ENCODE measurements at regions not wholly inside any gene's neighbourhood (a gene's known extent, or its start where the extent isn't known, plus 50 kb on each side); places are given as distances from the start of the nearest gene placed in this dataset.

- Mint-ChIP-seq H3K27ac (no peak overlapping the region), H3K36me3 (peaks cover 0 to 5% (median 0%) of the 10 kb centered on the region in 3 donors), H3K4me3 (no peak overlapping the region), H3K27me3 (peaks cover 0 to 3% (median 0%) of the 10 kb centered on the region in 5 donors), H3K4me1 (peaks cover 5 to 12% (median 11%) of the 10 kb centered on the region in 4 donors), H3K9me3 (peaks cover 0 to 5% (median 2%) of the 10 kb centered on the region in 9 donors)
- ATAC-seq: no peak
- DNase-seq: no peak
- POLR2A ChIA-PET: interaction anchor here (0.6 to 1.1 kb wide), 3 partner anchors 8 to 82 kb away, joined by 3 read pairs; no protein-coding TSS in a partner anchor
These were observed 125.0 kb upstream of the JUN start for GRCh38 chr1:58908561-58909560.

GRCh38 chr1:58909914-58910681 lies 126.3 kb upstream of the JUN start:
- Mint-ChIP-seq H3K27me3 (peaks cover 0 to 5% (median 0%) of the 10 kb centered on the region in 5 donors), H3K27ac (peak overlapping the region in 1 of 10 donors; percentile 16), H3K36me3 (peaks cover 0 to 10% (median 0%) of the 10 kb centered on the region in 3 donors), H3K4me3 (no peak overlapping the region), H3K4me1 (peaks cover 0 to 7% (median 3%) of the 10 kb centered on the region in 4 donors), H3K9me3 (peaks cover 0 to 14% (median 10%) of the 10 kb centered on the region in 9 donors)
- POLR2A ChIA-PET: interaction anchor here (0.6 to 1.1 kb wide), 2 partner anchors 9 to 17 kb away, joined by 3 read pairs; no protein-coding TSS in a partner anchor
- ATAC-seq (no peak), DNase-seq (no peak)

GRCh38 chr1:58911841-58912499 lies 128.1 kb upstream of the JUN start:
- Mint-ChIP-seq H3K27me3 (peaks cover 0 to 5% (median 0%) of the 10 kb centered on the region in 5 donors), H3K36me3 (peaks cover 0 to 10% (median 0%) of the 10 kb centered on the region in 3 donors), H3K4me3 (no peak overlapping the region), H3K9me3 (peaks cover 0 to 16% (median 12%) of the 10 kb centered on the region in 9 donors), H3K27ac (no peak overlapping the region), H3K4me1 (peaks cover 0 to 6% (median 2%) of the 10 kb centered on the region in 4 donors)
- POLR2A ChIA-PET: interaction anchor here (1.3 kb wide), 1 partner anchor 9 kb away, joined by 3 read pairs; no protein-coding TSS in a partner anchor
- ATAC-seq (no peak), DNase-seq (no peak)

GRCh38 chr1:58914925-58915324 lies 131.1 kb upstream of the JUN start:
- DNase-seq (no peak), ATAC-seq (no peak)
- POLR2A ChIA-PET: no interaction called here
- Mint-ChIP-seq H3K9me3 (peaks cover 0 to 16% (median 12%) of the 10 kb centered on the region in 9 donors), H3K27ac (no peak overlapping the region), H3K4me3 (no peak overlapping the region), H3K27me3 (peaks cover 0 to 5% (median 0%) of the 10 kb centered on the region in 5 donors), H3K4me1 (peaks cover 0 to 6% (median 1%) of the 10 kb centered on the region in 4 donors), H3K36me3 (peaks cover 0 to 10% (median 0%) of the 10 kb centered on the region in 3 donors)

- Mint-ChIP-seq H3K27me3 (peaks cover 0 to 5% (median 0%) of the 10 kb centered on the region in 5 donors), H3K36me3 (peaks cover 0 to 10% (median 0%) of the 10 kb centered on the region in 3 donors), H3K27ac (no peak overlapping the region), H3K4me3 (no peak overlapping the region), H3K4me1 (peaks cover 3 to 12% (median 5%) of the 10 kb centered on the region in 4 donors), H3K9me3 (peaks cover 0 to 16% (median 12%) of the 10 kb centered on the region in 9 donors)
- ATAC-seq (no peak), DNase-seq (no peak)
- POLR2A ChIA-PET: no interaction called here
These were observed 133.6 kb upstream of the JUN start for GRCh38 chr1:58917436-58917835.

GRCh38 chr1:58919226-58919958 lies 135.5 kb upstream of the JUN start:
- POLR2A ChIA-PET: no interaction called here
- no peak overlapping the region for H3K4me3 Mint-ChIP-seq
- peak overlapping the region in 1 of 10 donors; percentile 40 for H3K27ac Mint-ChIP-seq

GRCh38 chr1:58919959-58920321 lies 136.1 kb upstream of the JUN start:
- DNase-seq (no peak), ATAC-seq (no peak)
- Mint-ChIP-seq H3K27ac (peak overlapping the region in 1 of 10 donors; percentile 28), H3K4me1 (peaks cover 13 to 24% (median 13%) of the 10 kb centered on the region in 4 donors), H3K36me3 (no peaks in the 10 kb centered on the region), H3K27me3 (peaks cover 0 to under 1% (median 0%) of the 10 kb centered on the region in 5 donors), H3K9me3 (peaks cover 0 to 5% (median under 1%) of the 10 kb centered on the region in 9 donors), H3K4me3 (no peak overlapping the region)
- POLR2A ChIA-PET: no interaction called here

More at GRCh38 chr1:58919226-58919958, 135.5 kb upstream of the JUN start:
- Mint-ChIP-seq H3K4me1 (peaks cover 13 to 22% (median 13%) of the 10 kb centered on the region in 4 donors), H3K36me3 (no peaks in the 10 kb centered on the region), H3K27me3 (peaks cover 0 to 2% (median 0%) of the 10 kb centered on the region in 5 donors), H3K9me3 (peaks cover 0 to 9% (median 2%) of the 10 kb centered on the region in 9 donors)
- no peak for ATAC-seq
- no peak for DNase-seq

- POLR2A ChIA-PET: interaction anchor here (0.6 kb wide), 1 partner anchor 412 kb away, joined by 3 read pairs; no protein-coding TSS in a partner anchor
- Mint-ChIP-seq H3K27ac (peak overlapping the region in 1 of 10 donors; percentile 13), H3K36me3 (no peaks in the 10 kb centered on the region), H3K4me3 (no peak overlapping the region), H3K9me3 (no peaks in the 10 kb centered on the region), H3K27me3 (no peaks in the 10 kb centered on the region), H3K4me1 (peaks cover 13 to 24% (median 13%) of the 10 kb centered on the region in 4 donors)
- DNase-seq: no peak
- ATAC-seq: no peak
These were observed 137.5 kb upstream of the JUN start for GRCh38 chr1:58921342-58921741.

- no peaks in the 10 kb centered on the region for H3K9me3 Mint-ChIP-seq
- peaks cover 13 to 24% (median 13%) of the 10 kb centered on the region in 4 donors for H3K4me1 Mint-ChIP-seq
- no peaks in the 10 kb centered on the region for H3K27me3 Mint-ChIP-seq
- H3K36me3 Mint-ChIP-seq: no peaks in the 10 kb centered on the region
- POLR2A ChIA-PET: interaction anchor here (0.6 kb wide), 1 partner anchor 412 kb away, joined by 3 read pairs; no protein-coding TSS in a partner anchor
- peak overlapping the region in 2 of 10 donors; percentile 68 to 74 for H3K27ac Mint-ChIP-seq
- no peak for DNase-seq
- peak overlapping the region in 2 of 10 donors; percentile 47 to 50 for H3K4me3 Mint-ChIP-seq
- ATAC-seq: no peak
These were observed 137.9 kb upstream of the JUN start for GRCh38 chr1:58921751-58922150.

- POLR2A ChIA-PET: interaction anchor here (0.8 to 1.2 kb wide), 2 partner anchors 138 to 140 kb away, joined by 4 to 5 read pairs; no protein-coding TSS in a partner anchor
- no peaks in the 10 kb centered on the region for H3K36me3 Mint-ChIP-seq
- peak overlapping the region; percentile 38 to 88 (median 70) for H3K27ac Mint-ChIP-seq
- H3K27me3 Mint-ChIP-seq: no peaks in the 10 kb centered on the region
- peaks cover 13 to 28% (median 15%) of the 10 kb centered on the region in 4 donors for H3K4me1 Mint-ChIP-seq
- peak; percentile 99 to 100 for ATAC-seq
- H3K4me3 Mint-ChIP-seq: peak overlapping the region in 9 of 10 donors; percentile 12 to 61 (median 47)
- peak in 9 of 10 donors; percentile 19 to 76 (median 67) for DNase-seq
- no peaks in the 10 kb centered on the region for H3K9me3 Mint-ChIP-seq
These were observed 138.6 kb upstream of the JUN start for GRCh38 chr1:58922302-58923089.

Measured in naive thymus-derived CD8-positive, alpha-beta T cell (primary cell).